HFFc6 (cell line): ENCODE measurements at regions not wholly inside any gene's neighbourhood (a gene's known extent, or its start where the extent isn't known, plus 50 kb on each side); places are given as distances from the start of the nearest gene placed in this dataset.

Source experiments
- DNase-seq: peaks from one replicate; pipeline ENCODE4 v3.0.0-alpha.2; 2018
- H3K27ac Mint-ChIP-seq: 2 replicates; pipeline ENCODE4 v1.8.0; 2020; ENCODE audit warnings: mild to moderate bottlenecking, mixed read lengths
- H3K27me3 Mint-ChIP-seq: 2 replicates; pipeline ENCODE4 v1.8.0; 2021; ENCODE audit warnings: mild to moderate bottlenecking, moderate library complexity, mixed read lengths; ENCODE audit not compliant: insufficient read depth
- H3K36me3 Mint-ChIP-seq: 2 replicates; pipeline ENCODE4 v1.8.0; 2021; ENCODE audit warnings: low read depth, mixed read lengths
- H3K4me1 Mint-ChIP-seq: 2 replicates; pipeline ENCODE4 v1.8.0; 2020; ENCODE audit warnings: low read depth, mixed read lengths
- H3K4me3 Mint-ChIP-seq: 2 replicates; pipeline ENCODE4 v1.8.0; 2020; ENCODE audit warnings: mild to moderate bottlenecking, moderate library complexity, mixed read lengths
- H3K9me3 Mint-ChIP-seq: 2 replicates; pipeline ENCODE4 v1.8.0; 2020; ENCODE audit warnings: mild to moderate bottlenecking, mixed read lengths
- CTCF ChIP-seq: fragments of 200-600 bp; sonication (generic); IDR thresholded peaks from 2 replicates; pipeline ENCODE4 v1.5.0; 2021; ENCODE audit warnings: antibody characterized with exemption, mild to moderate bottlenecking

- TF ChIP-seq CTCF = no peak
- Mint-ChIP-seq H3K4me3 (no peak overlapping the region), H3K27ac (no peak overlapping the region), H3K9me3 (no peaks in the 10 kb centered on the region), H3K27me3 (no peaks in the 10 kb centered on the region), H3K4me1 (peaks cover 22% of the 10 kb centered on the region), H3K36me3 (no peaks in the 10 kb centered on the region)
- DNase-seq = no peak
These were observed 245.6 kb upstream of the ZC3H12C start for GRCh38 chr11:109847621-109848020.

GRCh38 chr11:109849051-109849450, 244.1 kb upstream of the ZC3H12C start:
- no peak for DNase-seq
- Mint-ChIP-seq H3K27me3 (no peaks in the 10 kb centered on the region), H3K9me3 (no peaks in the 10 kb centered on the region), H3K4me1 (peaks cover 22% of the 10 kb centered on the region), H3K4me3 (no peak overlapping the region), H3K36me3 (no peaks in the 10 kb centered on the region), H3K27ac (no peak overlapping the region)
- TF ChIP-seq CTCF = no peak

GRCh38 chr11:109849946-109850345, 243.2 kb upstream of the ZC3H12C start:
- no peak for TF ChIP-seq CTCF
- no peak for DNase-seq
- H3K4me3 Mint-ChIP-seq = no peak overlapping the region
- no peaks in the 10 kb centered on the region for H3K9me3 Mint-ChIP-seq
- H3K27ac Mint-ChIP-seq = no peak overlapping the region
- H3K27me3 Mint-ChIP-seq = no peaks in the 10 kb centered on the region
- H3K36me3 Mint-ChIP-seq = no peaks in the 10 kb centered on the region
- H3K4me1 Mint-ChIP-seq = peaks cover 18% of the 10 kb centered on the region

- H3K4me1 Mint-ChIP-seq = peaks cover 12% of the 10 kb centered on the region
- no peaks in the 10 kb centered on the region for H3K27me3 Mint-ChIP-seq
- no peak overlapping the region for H3K4me3 Mint-ChIP-seq
- no peak for DNase-seq
- no peaks in the 10 kb centered on the region for H3K36me3 Mint-ChIP-seq
- no peak for TF ChIP-seq CTCF
- no peak overlapping the region for H3K27ac Mint-ChIP-seq
- H3K9me3 Mint-ChIP-seq = no peaks in the 10 kb centered on the region
These were observed 241.3 kb upstream of the ZC3H12C start for GRCh38 chr11:109851780-109852390.

- H3K27me3 Mint-ChIP-seq = no peaks in the 10 kb centered on the region
- TF ChIP-seq CTCF = peak; percentile 86
- DNase-seq = peak; percentile 64
- H3K4me1 Mint-ChIP-seq = peaks cover 21% of the 10 kb centered on the region
- H3K36me3 Mint-ChIP-seq = no peaks in the 10 kb centered on the region
- no peak overlapping the region for H3K4me3 Mint-ChIP-seq
- no peak overlapping the region for H3K27ac Mint-ChIP-seq
- H3K9me3 Mint-ChIP-seq = no peaks in the 10 kb centered on the region
These were observed 239.9 kb upstream of the ZC3H12C start for GRCh38 chr11:109853156-109853776.
